Parathyroid adenoma (tissue), 2 donors: ENCODE measurements at regions not wholly inside any gene's neighbourhood (a gene's known extent, or its start where the extent isn't known, plus 50 kb on each side); places are given as distances from the start of the nearest gene placed in this dataset.
"Not testable (repeated sequence)": the region's sequence is repeated elsewhere in the genome, so short reads cannot be mapped to it uniquely, and the experiment has no call there.

Experiments used
- H2AFZ ChIP-seq: fragments of 300-600 bp; sonication (generic); one replicate; pipeline ENCODE4 v1.7.0; 2017; ENCODE audit warnings: antibody characterized with exemption, mild to moderate bottlenecking
- H3K27ac ChIP-seq: fragments of 300-600 bp; sonication (generic); one replicate; pipeline ENCODE4 v1.7.0; 2017
- H3K27me3 ChIP-seq: fragments of 300-600 bp; sonication (generic); one replicate; pipeline ENCODE4 v1.7.0; 2017; ENCODE audit warnings: low read length; ENCODE audit not compliant: control insufficient read depth, insufficient read depth
- H3K36me3 ChIP-seq: fragments of 300-600 bp; sonication (generic); one replicate; pipeline ENCODE4 v1.7.0; 2017; ENCODE audit warnings: low read length; ENCODE audit not compliant: control insufficient read depth, insufficient read depth
- H3K4me1 ChIP-seq: fragments of 300-600 bp; sonication (generic); one replicate; pipeline ENCODE4 v1.7.0; 2017; ENCODE audit warnings: control low read depth
- H3K4me2 ChIP-seq: fragments of 300-600 bp; sonication (generic); one replicate; pipeline ENCODE4 v1.7.0; 2017; ENCODE audit warnings: low read length
- H3K4me3 ChIP-seq: fragments of 300-600 bp; sonication (generic); one replicate; pipeline ENCODE4 v1.7.0; 2017; ENCODE audit warnings: low read depth, low read length
- H3K79me2 ChIP-seq: fragments of 300-600 bp; sonication (generic); one replicate; pipeline ENCODE4 v1.7.0; 2017; ENCODE audit warnings: control low read depth
- H3K9ac ChIP-seq: fragments of 300-600 bp; sonication (generic); one replicate; pipeline ENCODE4 v1.7.0; 2017; ENCODE audit warnings: mild to moderate bottlenecking
- H3K9me3 ChIP-seq: fragments of 300-600 bp; sonication (generic); one replicate; pipeline ENCODE4 v1.7.0; 2017; ENCODE audit warnings: low read length; ENCODE audit not compliant: control insufficient read depth
- TF ChIP-seq, protein P1 (sequence below): fragments of 300-600 bp; sonication (generic); IDR thresholded peaks from one replicate; pipeline ENCODE4 v1.7.0; 2017; ENCODE audit warnings: antibody characterized with exemption, mild to moderate bottlenecking
- donor health status: primary hyperparathyroidism.

GRCh38 chr14:48275301-48275700 lies 599.9 kb upstream of the MDGA2 start:
- no peaks in the 10 kb centered on the region for H3K27me3 ChIP-seq
- no peak overlapping the region for H3K4me2 ChIP-seq
- TF ChIP-seq, protein P1, sequence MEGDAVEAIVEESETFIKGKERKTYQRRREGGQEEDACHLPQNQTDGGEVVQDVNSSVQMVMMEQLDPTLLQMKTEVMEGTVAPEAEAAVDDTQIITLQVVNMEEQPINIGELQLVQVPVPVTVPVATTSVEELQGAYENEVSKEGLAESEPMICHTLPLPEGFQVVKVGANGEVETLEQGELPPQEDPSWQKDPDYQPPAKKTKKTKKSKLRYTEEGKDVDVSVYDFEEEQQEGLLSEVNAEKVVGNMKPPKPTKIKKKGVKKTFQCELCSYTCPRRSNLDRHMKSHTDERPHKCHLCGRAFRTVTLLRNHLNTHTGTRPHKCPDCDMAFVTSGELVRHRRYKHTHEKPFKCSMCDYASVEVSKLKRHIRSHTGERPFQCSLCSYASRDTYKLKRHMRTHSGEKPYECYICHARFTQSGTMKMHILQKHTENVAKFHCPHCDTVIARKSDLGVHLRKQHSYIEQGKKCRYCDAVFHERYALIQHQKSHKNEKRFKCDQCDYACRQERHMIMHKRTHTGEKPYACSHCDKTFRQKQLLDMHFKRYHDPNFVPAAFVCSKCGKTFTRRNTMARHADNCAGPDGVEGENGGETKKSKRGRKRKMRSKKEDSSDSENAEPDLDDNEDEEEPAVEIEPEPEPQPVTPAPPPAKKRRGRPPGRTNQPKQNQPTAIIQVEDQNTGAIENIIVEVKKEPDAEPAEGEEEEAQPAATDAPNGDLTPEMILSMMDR = no peak
- no peaks in the 10 kb centered on the region for H3K79me2 ChIP-seq
- H3K27ac ChIP-seq = no peak overlapping the region
- H3K9ac ChIP-seq = no peak overlapping the region
- no peaks in the 10 kb centered on the region for H3K4me1 ChIP-seq
- H3K36me3 ChIP-seq = no peaks in the 10 kb centered on the region
- H3K4me3 ChIP-seq = no peak overlapping the region
- H2AFZ ChIP-seq = no peak overlapping the region
- no peaks in the 10 kb centered on the region for H3K9me3 ChIP-seq

DNA sequence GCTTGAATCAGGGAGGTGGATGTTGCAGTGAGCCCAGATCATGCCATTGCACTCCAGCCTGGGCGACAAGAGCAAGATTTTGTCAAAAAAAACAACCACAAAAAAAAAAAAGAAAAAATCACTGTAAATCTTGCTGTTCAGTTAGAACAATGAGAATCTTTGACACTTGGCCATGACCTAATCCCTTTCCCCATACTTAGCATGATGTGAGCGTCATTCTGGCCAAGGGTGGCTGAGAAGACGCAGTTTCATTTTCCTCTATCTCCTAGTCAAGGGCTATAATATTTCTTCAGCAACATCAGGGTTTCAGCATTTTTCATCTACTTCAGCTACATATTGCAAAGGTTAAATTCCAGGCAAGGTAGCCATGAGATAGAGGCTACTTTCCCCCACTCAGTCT lies 599.4 kb upstream of the MDGA2 start:
- Histone ChIP-seq H3K27me3 (no peaks in the 10 kb centered on the region), H2AFZ (no peak overlapping the region), H3K9me3 (no peaks in the 10 kb centered on the region), H3K4me2 (no peak overlapping the region), H3K36me3 (no peaks in the 10 kb centered on the region), H3K79me2 (no peaks in the 10 kb centered on the region), H3K4me1 (no peaks in the 10 kb centered on the region), H3K27ac (no peak overlapping the region), H3K4me3 (no peak overlapping the region), H3K9ac (no peak overlapping the region)
- TF ChIP-seq, protein P1 = no peak

DNA sequence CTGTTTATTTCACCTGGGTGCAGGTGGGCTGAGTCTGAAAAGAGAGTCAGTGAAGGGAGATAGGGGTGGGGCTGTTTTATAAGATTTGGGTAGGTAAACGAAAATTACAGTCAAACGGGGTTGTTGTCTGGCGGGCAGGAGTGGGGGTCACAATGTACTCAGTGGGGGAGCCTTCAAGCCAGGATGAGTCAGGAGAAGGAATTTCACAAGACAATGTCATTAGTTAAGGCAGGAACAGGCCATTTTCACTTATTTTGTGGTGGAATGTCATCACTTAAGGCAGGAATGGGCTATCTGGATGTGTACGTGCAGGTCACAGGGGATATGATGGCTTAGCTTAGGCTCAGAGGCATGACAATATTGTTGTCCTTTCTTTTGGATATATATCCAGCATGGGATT lies 592.5 kb upstream of the MDGA2 start:
- H3K4me1 ChIP-seq, H3K36me3 ChIP-seq, H3K27ac ChIP-seq, H3K4me2 ChIP-seq, H3K79me2 ChIP-seq, H3K9ac ChIP-seq, H2AFZ ChIP-seq, H3K27me3 ChIP-seq, H3K4me3 ChIP-seq, H3K9me3 ChIP-seq: not testable (repeated sequence)

DNA sequence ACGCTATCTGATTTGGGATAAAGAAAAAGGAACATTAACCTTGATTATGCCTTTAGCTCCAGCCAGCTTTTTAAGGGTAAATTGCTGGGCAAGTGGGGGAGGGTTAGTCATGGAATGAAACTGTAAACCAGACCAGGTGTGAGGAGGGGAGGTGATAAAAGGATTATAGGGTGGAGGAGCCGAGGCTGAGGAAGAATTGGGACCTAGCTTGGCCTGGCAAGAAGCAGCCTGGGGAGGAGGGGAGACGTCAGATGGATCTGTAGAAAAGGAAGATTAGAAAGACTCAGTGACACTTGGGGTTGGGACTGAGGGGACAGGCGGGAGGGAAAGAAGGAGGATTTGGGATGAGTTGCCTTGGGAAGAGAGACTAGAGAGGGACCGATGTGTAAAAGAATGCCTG lies 590.8 kb upstream of the MDGA2 start:
- not testable (repeated sequence) for H3K9ac ChIP-seq, H3K4me3 ChIP-seq, H2AFZ ChIP-seq, H3K4me2 ChIP-seq, H3K27me3 ChIP-seq, H3K4me1 ChIP-seq, H3K27ac ChIP-seq, H3K79me2 ChIP-seq, H3K36me3 ChIP-seq, H3K9me3 ChIP-seq

DNA sequence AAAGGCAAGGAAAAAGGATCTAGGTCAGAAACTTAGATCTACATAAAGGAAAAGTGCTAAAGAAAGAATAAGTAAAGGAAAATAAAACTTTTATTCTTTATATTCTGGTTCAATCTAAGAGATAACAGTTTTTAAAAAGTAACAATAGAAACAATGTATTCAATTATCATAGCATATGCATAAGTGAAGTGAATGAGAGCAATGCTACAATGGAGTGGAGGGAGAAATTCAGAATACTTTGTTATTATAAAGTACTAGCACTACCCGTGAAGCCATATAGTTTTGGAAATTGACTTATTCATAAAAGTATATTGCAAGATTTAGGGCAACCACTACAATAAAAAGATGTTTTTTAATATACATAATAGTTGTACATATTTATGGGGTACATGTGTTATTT lies 586.0 kb upstream of the MDGA2 start:
- Histone ChIP-seq H3K79me2 (no peaks in the 10 kb centered on the region), H3K36me3 (no peaks in the 10 kb centered on the region), H2AFZ (no peak overlapping the region), H3K4me3 (no peak overlapping the region), H3K27me3 (no peaks in the 10 kb centered on the region), H3K4me2 (no peak overlapping the region), H3K27ac (no peak overlapping the region), H3K9ac (no peak overlapping the region), H3K9me3 (no peaks in the 10 kb centered on the region), H3K4me1 (no peaks in the 10 kb centered on the region)
- TF ChIP-seq, protein P1 = no peak

DNA sequence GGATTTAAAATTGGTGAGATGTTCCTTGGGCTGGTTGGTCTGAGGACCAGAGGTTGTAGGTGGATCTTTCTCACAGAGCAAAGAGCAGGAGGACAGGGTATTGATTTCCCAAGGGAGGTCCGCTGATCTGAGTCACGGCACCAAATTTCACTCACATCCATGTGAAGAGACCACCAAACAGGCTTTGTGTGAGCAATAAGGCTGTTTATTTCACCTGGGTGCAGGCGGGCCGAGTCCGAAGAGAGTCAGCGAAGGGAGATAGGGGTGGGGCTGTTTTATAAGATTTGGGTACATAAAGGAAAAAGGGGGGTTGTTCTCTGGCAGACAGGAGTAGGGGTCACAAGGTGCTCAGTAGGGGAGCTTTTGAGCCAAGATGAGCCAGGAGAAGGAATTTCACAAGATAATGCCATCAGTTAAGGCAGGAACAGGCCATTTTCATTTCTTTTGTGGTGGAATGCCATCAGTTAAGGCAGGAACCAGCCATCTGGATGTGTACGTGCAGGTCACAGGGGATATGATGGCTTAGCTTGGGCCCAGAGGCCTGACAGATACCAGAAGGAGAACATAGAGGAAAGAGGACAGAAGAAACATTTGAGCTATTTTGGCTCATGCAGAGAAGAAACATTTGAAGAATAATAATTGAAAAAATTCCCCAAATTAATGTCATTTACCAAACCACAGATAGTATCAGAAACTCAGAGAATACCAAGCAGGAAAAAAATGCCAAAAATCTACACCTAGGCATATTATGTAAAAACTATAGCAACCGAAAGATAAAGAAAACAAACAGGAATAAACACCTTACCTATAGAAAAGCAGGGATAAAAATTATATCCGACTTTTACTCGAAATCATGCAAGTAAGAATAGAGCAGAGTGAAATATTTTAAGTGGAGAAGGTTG lies 585.2 kb upstream of the MDGA2 start:
- H3K9me3 ChIP-seq, H2AFZ ChIP-seq, H3K4me3 ChIP-seq, H3K4me1 ChIP-seq, H3K4me2 ChIP-seq, H3K27ac ChIP-seq, H3K27me3 ChIP-seq, H3K36me3 ChIP-seq, H3K9ac ChIP-seq, H3K79me2 ChIP-seq: not testable (repeated sequence)

- not testable (repeated sequence) for H3K9ac ChIP-seq, H3K79me2 ChIP-seq, H3K9me3 ChIP-seq, H3K4me3 ChIP-seq, H3K36me3 ChIP-seq, H3K4me2 ChIP-seq, H2AFZ ChIP-seq, H3K27me3 ChIP-seq, H3K4me1 ChIP-seq, H3K27ac ChIP-seq
Measured at GRCh38 chr14:48259876-48260275, 584.5 kb upstream of the MDGA2 start.

DNA sequence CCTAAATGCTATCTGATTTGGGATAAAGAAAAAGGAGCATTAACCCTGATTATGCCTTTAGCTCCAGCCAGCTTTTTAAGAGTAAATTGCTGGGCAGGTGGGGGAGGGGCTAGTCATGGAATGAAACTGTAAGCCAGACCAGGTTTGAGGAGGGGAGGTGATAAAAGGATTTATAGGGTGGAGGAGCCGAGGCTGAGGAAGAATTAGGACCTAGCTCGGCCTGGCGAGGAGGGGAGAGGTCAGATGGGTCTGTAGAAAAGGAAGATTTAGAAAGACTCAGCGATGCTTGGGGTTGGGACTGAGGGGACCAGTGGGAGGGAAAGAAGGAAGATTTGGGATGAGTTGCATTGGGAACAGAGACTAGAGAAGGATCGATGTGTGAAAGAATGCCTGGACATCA lies 583.8 kb upstream of the MDGA2 start:
- not testable (repeated sequence) for H3K4me3 ChIP-seq, H3K79me2 ChIP-seq, H3K27me3 ChIP-seq, H3K9me3 ChIP-seq, H3K4me1 ChIP-seq, H3K36me3 ChIP-seq, H3K9ac ChIP-seq, H2AFZ ChIP-seq, H3K27ac ChIP-seq, H3K4me2 ChIP-seq

- H3K36me3 ChIP-seq, H3K27me3 ChIP-seq, H3K9me3 ChIP-seq, H3K4me1 ChIP-seq, H3K4me3 ChIP-seq, H3K79me2 ChIP-seq, H3K4me2 ChIP-seq, H3K9ac ChIP-seq, H2AFZ ChIP-seq, H3K27ac ChIP-seq: not testable (repeated sequence)
Measured at GRCh38 chr14:48258703-48259102, 583.3 kb upstream of the MDGA2 start.
